SK-N-MC (cell line): ENCODE measurements at regions not wholly inside any gene's neighbourhood (a gene's known extent, or its start where the extent isn't known, plus 50 kb on each side); places are given as distances from the start of the nearest gene placed in this dataset.

ENCODE experiments used
- EZH2 ChIP-seq: fragments of 200-600 bp; sonication (generic); IDR thresholded peaks from one replicate; pipeline ENCODE4 v1.6.1; 2017; ENCODE audit warnings: antibody characterized with exemption
- POLR2AphosphoS5 ChIP-seq: IDR thresholded peaks from 2 replicates; pipeline ENCODE4 v1.6.1; 2012; ENCODE audit warnings: mild to moderate bottlenecking, low read depth, low read length, borderline replicate concordance

DNA sequence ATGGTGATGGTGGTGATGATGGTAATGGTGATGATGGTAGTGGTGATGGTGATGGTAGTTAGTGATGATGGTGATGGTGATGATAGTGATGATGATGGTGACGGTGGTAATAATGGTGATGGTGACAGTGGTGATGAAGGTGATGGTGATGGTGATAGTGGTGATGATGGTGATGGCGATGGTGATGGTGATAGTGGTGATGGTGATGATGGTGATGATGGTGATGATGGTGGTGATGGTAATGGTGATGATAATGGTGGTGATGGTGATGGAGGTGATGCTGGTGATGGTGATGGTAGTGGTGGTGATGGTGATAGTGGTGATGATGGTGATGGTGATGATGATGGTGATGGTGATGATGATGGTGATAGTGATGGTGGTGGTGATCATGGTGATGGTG is 148.7 kb upstream of the TNRC6C start:
- TF ChIP-seq EZH2 (no peak), POLR2AphosphoS5 (no peak)
